Ramos (cell line): ENCODE measurements at regions not wholly inside any gene's neighbourhood (a gene's known extent, or its start where the extent isn't known, plus 50 kb on each side); places are given as distances from the start of the nearest gene placed in this dataset.

Source experiments
- in situ Hi-C: fragments of 300-500 bp; cut with MboI; formaldehyde crosslinking; loops from one replicate; pipeline ENCODE4 v1.14.3; 2022; ENCODE audit warnings: low sequenced_read_pairs; ENCODE audit not compliant: unreplicated experiment

DNA sequence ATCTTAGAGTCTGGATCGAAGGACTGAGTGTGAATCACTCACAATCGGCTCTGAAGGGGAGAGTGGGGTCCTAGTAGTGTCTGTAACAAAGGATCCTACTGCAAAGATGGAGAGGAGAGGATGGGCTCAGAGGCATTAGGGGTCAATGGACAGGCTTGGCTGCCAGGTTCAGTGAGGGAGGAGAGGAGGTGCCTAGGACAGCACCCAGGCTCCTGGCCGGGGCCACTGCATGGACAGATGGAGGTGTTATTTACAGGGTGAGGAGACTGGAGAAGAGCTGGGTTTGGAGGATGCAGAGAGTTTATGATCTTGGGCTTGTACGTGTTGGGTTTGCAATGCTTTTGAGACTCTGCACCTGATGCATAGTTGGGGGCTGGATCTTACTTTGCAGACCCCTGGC, 658.9 kb downstream of the PTPRU start:
- in situ Hi-C loops: no loop called here

DNA sequence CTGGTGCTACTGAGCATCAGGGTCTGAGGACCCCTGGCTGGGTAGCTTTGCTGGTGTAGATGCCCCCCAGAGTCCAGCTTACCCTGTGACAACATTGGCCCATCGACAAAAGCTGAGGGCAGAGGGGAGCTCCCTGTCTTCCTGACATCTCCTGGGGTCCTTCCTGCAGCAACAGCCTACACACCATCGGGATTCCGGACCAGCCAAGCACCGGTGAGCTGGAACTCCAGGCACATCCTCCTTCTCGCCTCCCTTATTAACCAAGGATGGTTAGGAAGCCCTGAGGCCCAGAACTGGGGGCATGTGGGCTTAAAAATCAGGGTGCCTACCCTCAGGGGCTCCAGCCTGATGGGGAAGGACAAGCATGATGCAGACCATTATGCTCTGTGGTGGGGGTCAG, 658.0 kb downstream of the PTPRU start:
- in situ Hi-C loops: no loop called here

DNA sequence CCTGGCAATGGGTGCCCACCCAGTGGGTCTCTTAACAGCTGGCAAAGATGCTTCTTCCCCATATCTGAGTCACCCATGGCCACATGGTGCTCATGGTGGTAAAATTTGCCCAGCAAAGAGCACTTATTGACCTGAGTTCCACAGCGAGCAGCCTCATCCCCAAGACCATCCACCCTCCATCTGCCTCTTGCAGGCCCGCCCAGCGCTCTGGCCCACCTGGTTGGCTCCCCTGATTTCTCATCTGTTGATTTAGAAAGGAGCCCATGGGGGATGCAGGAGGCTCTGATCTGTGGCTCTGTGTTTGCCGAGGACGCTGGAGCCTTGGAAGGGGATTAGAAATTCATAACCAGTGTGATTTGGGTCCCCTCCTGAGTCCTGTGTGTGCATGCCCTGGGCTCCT, 657.5 kb downstream of the PTPRU start:
- in situ Hi-C loops: no loop called here

DNA sequence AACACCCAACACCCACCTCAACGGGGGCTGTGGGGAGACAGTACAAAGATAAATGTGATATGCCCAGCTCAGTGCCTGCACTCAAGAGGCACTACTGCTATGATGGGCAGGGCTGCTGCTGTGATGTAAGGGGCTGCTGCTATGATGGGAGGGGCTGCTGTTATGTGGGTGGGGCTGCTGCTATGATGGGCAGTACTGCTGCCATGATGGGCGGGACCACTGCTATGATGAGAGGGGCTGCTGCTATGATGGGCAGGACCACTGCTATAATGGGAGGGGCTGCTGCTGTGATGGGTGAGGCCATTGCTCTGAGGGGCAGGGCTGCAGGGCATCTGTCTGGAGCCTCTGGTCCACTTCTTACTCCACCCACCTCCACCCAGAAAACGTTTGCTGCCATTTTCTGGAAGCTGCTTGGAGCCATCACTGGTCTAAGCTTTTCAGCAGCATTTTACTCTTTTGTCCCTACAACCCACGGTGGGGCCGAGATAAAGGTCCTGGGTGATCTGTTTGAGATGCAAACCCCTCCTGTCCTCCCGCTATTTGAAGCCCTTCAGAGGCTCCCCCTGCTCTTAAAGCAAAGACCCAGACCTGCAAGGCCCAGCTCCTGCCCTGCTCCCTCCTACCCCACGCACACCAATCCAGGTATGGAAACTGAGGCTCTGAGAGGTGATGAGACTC, 656.9 kb downstream of the PTPRU start:
- in situ Hi-C loops: no loop called here

DNA sequence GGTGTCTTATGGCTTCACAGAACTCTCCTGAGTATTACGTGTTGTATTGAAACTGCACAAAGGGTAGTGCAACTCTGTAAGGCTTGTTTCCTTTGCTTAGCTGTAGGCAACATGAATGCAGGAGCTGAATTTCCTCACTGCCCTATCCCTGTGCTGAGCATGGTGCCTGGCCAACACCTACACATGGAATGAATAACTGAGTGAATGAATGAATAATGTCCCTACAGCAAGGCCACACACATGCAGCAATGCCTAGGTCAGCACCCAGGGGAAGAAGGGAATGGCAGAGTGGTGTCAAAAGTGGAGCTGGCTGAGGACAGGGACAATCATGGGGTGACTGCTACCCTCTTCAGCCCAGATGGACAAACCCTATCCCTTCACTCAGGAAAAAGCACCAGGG, 655.9 kb downstream of the PTPRU start:
- in situ Hi-C loops: no loop called here

DNA sequence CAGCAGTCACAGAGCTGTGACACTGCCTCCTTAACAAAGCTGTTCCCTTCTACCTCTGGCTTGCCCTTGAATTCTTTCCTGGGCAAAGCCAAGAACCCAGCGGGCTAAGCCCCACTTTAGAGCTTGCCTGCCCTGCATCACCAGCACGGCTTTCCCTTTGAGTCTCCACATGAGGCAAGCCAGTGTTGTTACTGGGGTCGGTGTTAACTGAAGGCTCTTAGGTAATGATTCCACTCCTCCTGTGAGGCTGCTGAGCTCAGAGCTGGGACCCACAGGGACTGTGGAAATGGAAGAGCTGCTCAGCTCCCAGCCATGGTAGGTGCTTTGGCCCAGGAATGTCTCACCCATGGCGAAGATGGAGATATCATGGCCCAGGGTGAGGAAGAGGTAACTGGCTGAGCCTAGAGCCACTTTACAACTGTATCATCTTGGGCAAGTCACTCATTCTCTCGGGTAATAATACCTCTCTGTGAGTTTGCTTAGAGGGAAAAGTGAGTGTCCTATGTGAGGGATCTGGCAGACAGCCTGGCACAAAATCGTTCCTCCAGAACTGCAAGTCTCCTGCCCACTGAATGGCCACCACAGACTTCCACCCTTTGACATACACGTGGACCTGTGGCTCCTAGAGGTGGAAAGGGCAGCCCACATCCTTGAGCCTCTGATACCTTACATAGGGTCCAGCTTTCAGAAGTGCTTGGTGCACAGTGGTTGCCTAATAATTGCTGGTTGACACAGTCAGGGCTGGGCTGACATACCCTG, 654.1 kb downstream of the PTPRU start:
- in situ Hi-C loops: no loop called here

DNA sequence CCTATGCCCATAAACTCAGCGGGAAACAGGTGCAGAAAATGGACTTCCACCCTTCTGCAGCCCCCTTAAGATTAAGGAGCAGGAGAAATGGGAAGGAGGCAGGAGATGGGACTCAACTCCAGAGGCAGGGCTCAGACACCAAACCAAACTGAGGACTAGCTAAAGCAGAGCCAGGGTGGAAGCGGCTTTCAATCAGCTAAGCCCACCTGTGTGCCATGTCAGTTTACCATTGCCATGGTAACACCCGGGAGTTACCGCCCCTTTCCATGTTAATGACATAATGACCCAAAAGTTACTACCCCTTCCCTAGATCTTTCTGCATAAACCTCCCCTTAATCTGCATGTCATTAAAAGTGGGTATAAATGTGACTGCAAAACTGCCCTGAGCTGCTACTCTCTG, 653.5 kb downstream of the PTPRU start:
- in situ Hi-C loops: no loop called here

DNA sequence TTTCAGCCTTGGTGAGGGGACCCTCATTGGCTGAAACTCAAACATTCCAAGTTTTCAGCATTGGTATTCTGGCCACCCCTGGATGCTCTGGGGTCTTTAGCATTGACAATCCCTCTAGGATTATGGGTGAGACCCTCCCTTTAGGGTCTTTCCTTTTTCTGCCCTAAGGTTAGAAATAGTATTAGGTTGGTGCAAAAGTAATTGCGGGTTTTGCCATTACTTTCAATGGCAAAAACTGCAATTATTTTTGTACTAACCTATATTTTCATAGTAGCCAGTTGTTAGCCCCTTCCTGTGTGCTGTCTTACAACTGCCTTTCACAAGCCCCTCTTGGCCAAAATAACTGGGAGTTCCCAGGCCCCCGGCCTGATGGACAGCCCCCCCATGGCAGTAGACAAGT, 648.4 kb downstream of the PTPRU start:
- in situ Hi-C loops: no loop called here

DNA sequence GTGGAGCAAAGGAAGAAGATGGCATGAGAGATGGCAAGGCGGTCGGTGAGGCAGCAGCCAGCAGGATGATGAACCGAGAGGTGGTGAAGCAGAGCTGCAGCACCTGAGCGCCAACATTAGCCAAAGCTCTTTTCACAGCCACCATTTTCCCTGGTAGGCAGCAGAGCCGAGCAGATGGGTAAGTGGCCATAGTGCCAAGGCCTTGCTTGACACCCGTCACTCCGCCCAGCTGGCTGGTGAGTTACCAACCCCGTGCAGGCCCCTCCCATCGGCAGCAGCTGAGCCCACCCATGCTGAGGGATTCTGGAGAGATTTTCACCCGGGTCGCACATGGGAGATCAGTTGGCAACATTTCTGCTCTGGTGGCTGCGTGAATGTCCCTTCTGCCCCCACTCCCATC, 647.7 kb downstream of the PTPRU start:
- in situ Hi-C loops: no loop called here

DNA sequence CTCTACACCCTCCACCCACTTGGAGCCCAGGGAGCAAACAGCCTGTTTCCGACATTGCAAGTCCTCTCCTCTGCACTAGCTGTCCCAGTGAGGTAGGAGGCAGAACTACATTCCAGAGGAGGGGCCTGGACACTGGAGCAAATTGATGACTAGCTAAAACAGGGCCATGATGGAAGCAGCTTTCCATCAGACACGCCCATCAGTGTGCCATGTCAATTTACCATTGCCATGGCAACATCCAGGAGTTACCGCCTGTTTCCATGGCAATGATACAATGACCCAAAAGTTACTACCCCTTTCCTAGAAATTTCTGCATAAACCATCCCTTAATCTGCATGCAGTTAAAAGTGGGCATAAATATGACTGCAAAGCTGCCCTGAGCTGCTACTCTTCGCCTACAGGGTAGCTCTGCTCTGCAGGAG, 647.1 kb downstream of the PTPRU start:
- in situ Hi-C loops: no loop called here

DNA sequence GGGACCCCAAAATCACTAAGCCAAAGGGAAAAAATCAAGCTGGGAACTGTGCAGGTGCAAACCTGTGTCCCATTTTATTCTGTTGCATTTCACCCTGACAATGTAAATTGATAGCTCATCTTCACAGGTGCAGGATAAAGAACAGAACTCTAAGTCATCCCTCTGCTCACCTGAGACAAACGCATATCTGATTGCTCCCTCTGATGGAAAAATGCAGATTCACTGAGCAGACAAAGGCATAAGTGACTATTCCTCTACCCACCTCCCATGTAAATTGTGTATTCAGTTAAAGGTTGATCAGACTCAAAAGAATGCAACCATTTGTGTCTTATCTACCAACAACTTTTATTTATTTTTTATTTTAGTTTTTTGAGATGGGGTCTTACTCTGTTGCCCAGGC, 644.2 kb downstream of the PTPRU start:
- in situ Hi-C loops: no loop called here

DNA sequence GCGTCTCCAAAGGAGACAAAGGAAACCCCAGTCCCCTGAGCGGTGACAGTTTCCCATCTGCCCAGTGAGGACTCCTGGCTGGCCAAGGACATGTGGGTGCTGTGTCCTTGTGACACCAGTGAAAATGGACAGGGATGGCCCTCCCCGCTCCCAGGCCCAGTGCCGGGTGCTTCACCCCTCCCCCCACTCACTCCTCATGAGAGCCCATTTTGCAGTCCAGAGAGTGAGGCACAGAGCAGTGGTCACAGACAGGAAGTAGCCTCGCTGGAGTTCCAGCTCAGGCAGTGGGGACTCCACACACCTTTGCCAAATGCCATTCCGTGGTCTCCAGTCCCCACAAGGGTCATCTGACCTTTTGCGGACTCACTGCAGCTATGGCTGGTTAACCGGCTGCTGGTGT, 642.9 kb downstream of the PTPRU start:
- in situ Hi-C loops: no loop called here

DNA sequence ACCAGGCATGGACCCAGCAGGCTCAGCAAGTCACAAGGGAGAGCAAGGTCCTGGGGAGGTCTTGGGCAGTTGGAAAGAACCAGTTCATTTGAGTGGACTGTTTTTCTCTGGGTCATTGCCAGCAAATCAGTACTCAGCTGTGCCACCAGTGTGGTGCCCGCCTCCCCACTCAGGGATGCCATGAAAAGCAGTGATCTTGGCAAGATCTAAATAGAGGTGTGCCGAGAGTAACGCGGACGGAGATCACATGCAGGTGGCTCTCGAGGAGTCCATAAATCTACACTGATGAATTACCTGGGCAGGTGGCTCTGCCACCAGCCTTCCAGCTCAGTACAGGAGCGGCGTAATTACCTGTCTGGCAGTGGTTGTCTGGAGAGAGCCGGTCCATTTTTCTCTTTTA, 642.2 kb downstream of the PTPRU start:
- in situ Hi-C loops: no loop called here

DNA sequence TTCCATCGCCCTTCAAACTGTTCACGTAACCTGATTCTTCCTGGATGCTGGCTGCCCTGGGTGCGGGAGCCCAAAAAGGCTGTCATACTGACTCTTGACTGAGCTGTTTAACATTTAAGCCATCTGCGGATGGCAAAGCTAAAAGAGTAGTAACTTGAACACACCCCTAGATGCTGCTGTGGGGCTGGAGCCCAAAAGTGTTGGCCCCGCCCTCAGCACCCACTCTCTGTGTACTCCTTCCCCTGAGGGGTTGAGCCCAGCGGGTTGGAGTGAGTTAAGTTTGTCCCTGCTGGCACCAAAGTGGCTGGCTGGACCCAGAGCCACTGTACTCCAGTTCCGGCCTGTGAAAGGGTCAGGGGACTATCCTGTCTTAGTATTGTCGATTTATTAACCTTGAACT, 640.6 kb downstream of the PTPRU start:
- in situ Hi-C loops: no loop called here

DNA sequence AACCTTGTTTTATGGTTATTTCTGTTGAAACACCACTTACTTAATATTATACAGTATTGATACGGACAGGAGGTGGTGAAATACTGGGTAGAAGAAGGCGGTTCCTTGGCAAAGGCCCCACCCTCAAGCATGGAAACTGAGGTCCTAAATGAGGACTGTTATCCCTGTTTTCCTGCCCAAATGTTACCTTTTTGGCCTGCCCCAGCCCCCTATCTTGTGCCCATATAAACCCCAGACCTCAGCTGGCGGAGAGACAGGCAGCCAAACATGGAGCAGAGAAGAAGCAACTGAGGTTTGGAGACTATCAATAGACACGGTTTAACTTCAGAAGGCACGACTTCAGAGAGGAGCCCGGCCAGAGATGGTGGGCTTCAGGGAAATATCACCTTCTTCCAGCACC, 640.1 kb downstream of the PTPRU start:
- in situ Hi-C loops: no loop called here

DNA sequence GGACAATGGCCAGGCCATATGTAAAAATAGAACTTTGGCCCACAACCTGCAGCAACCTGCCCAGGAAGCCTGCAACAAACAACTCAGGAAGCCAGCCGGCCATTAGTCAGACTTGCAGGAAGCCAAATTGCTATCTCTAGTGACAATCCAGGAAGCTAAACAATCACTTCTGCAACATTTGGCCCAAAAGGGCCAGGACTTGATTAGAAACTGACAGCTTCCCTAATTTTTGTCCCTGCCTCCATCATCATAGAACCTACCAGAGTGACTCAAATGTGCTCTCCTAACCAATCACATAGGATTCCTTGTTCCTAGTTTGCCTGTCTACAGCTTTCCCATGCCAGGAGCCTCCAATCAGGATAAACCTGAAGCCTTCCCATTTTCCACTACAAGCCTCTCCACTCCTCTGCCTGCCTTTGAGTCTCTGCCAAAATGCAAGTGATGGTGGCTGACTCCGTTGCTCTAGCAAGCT, 639.3 kb downstream of the PTPRU start:
- in situ Hi-C loops: no loop called here

DNA sequence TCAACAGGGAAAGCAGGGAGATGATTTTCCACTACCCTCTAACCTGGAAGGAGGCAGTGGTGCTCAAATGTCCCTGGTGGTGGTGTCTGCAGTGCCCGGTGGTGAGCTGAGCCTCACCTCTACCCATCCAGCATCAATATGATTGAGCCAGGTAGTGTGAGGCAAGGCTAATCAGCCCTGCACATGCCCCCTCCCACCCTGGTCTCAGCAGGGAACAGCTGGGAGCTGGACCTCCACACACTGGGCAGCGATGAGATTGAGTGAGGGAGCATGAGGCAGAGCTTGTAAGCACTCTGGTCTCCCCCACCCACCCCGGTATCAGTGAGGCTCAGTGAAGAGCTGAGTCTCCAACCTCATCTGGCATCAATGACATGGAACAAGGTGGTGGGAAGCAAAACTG, 634.3 kb downstream of the PTPRU start:
- in situ Hi-C loops: no loop called here

DNA sequence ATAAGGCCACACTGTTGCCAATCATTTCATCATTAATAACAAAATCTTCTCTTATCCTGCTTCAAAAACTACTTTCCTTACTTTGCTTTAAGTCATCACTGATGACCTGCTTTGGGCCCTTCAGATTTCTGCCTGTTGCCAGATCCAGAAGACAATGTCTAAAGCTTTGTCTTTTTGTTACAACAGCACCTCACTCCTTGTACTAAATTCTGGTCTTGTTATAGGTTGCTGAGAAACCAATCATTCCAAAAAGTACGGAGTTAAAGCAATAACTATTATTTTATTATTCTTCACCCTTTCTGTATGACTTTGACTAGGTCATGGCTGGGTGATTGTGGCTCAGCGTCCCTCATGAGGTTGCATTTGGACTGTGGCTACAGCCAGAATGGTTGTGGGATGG, 633.5 kb downstream of the PTPRU start:
- in situ Hi-C loops: no loop called here

DNA sequence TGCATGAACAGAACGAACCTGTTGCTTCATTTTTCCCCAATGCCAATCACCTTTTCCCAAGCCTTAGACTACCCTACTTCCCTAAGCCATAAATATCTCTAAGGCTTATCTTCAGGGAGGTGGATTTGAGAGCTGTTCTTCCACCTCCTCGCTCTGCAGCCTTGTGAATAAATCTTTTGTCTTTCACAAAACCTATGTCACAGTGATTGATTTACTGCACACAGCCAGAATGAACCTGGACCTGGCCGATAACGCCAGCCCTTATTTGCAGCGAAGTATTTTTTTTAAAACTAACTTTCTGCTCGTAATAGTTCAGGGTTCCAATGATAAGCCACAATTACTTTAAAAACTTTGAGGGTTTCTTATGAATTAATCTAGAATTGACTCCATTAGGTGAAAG, 632.6 kb downstream of the PTPRU start:
- in situ Hi-C loops: no loop called here

DNA sequence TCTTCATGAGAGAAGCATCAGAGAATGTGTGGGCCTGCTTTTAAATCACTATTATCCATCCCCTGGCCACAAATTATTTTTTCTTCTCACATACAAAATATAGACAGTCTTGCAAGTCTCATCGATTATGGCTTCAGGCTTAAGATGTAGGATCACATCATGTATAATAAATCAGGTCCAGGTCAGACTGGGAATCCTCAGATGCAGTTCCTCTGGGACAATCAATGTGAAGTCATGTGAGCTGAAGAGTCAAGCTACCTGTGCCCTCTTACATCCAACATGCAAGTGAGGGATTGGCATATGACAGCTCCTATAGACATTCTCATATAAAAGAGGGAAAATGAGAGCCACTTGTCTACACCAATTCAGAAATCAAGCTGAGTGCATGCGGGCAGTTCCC, 631.8 kb downstream of the PTPRU start:
- in situ Hi-C loops: no loop called here

DNA sequence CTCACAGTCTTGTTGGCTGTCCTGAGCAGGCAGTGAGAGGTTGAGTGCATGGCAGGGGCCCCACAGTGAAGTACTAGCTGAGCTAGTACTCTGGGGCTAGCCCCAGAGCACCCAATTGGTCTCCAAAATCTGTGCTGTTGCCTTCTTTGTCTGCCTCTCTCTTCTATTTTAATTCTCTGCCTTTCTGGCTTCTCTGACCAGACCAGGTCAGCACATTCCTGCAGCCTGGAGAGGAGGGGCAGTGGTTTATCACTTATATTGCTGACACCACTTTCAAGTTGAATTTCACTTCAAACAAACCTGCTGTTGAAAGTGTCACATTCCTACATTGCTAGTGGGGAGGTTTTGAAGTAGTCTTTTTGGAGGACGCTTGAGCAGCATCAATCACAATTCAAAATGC, 628.7 kb downstream of the PTPRU start:
- in situ Hi-C loops: no loop called here

DNA sequence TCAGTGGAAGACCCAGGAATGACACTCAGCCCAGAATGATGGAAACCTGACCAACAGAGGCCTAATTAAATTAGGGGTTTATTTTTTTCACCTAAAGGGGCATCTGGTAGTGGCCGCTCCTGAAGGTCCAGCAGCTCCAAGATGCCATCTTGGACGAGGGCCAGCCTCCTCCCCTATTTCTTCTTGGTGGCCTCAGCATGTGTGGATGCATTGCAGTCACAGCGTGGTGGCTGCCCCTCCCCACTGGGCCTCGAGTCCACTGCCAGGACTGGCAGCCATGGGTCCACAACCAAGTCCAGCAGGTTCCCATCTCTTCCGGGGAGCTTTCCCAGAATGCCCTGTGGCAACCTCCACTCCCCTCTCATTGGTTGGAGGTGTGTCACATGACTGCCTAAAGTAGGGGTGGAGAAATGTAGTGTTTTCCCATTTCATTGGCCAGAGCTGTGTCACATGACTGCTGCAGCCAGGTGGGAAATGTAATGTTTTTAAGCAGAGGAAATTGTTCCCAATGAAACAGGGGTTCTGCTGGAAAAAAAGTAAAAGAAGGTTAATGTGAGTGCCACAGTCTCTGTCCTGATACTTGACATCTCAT, 628.2 kb downstream of the PTPRU start:
- in situ Hi-C loops: no loop called here
